ENCODE measurements at regions not wholly inside any gene's neighbourhood (a gene's known extent, or its start where the extent isn't known, plus 50 kb on each side); places are given as distances from the start of the nearest gene placed in this dataset.

DNA sequence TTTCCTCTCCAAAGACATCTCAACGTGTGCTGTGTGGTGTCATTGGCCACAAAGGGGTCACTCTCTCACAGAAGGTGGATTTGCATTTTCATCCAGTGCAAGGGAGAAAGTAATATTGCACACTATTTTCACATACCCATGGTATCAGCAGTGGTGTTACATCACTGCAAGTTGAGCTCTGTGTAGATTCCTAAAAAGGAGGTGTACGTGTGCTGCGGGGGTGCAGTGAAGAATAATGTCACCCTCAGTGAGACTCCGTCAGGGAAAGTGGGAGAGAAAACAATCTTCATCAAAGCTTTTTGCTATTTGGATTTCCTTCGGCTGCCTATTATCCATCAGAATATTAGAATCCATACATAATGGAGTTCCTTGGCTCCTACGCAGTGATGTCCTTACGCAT, 733.8 kb upstream of the FANCL start:
- Histone ChIP-seq H3K9me2 (ENCODE audit: low read depth, low read length) (no peaks in the 10 kb centered on the region), H2AFZ (ENCODE audit: low read length) (no peak overlapping the region), H3K36me3 (ENCODE audit: insufficient read depth, low read length) (no peaks in the 10 kb centered on the region), H4K20me1 (ENCODE audit: insufficient read depth, low read length) (no peaks in the 10 kb centered on the region), H3K79me2 (ENCODE audit: insufficient read depth, low read length) (no peaks in the 10 kb centered on the region), H3K27me3 (ENCODE audit: insufficient read depth, low read length) (no peaks in the 10 kb centered on the region), H3F3A (ENCODE audit: insufficient read depth, low read length) (no peaks in the 10 kb centered on the region), H3K4me1 (ENCODE audit: insufficient read depth, low read length, severe bottlenecking) (no peaks in the 10 kb centered on the region), H3K4me2 (ENCODE audit: low read length) (no peak overlapping the region), H3K9ac (ENCODE audit: low read length) (no peak overlapping the region), H3K4me3 (ENCODE audit: low read depth, low read length, poor library complexity, severe bottlenecking) (no peak overlapping the region), H3K27ac (ENCODE audit: low read depth, low read length, poor library complexity, severe bottlenecking) (no peak overlapping the region), H3K9me3 (ENCODE audit: low read length) (no peaks in the 10 kb centered on the region)
- TF ChIP-seq, protein P1, sequence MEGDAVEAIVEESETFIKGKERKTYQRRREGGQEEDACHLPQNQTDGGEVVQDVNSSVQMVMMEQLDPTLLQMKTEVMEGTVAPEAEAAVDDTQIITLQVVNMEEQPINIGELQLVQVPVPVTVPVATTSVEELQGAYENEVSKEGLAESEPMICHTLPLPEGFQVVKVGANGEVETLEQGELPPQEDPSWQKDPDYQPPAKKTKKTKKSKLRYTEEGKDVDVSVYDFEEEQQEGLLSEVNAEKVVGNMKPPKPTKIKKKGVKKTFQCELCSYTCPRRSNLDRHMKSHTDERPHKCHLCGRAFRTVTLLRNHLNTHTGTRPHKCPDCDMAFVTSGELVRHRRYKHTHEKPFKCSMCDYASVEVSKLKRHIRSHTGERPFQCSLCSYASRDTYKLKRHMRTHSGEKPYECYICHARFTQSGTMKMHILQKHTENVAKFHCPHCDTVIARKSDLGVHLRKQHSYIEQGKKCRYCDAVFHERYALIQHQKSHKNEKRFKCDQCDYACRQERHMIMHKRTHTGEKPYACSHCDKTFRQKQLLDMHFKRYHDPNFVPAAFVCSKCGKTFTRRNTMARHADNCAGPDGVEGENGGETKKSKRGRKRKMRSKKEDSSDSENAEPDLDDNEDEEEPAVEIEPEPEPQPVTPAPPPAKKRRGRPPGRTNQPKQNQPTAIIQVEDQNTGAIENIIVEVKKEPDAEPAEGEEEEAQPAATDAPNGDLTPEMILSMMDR (IDR thresholded peaks at IDR 0.05; ENCODE audit: low read length), result no peak
- no peak for TF ChIP-seq EZH2 (IDR thresholded peaks at IDR 0.05; ENCODE audit: borderline replicate concordance, low read length)

DNA sequence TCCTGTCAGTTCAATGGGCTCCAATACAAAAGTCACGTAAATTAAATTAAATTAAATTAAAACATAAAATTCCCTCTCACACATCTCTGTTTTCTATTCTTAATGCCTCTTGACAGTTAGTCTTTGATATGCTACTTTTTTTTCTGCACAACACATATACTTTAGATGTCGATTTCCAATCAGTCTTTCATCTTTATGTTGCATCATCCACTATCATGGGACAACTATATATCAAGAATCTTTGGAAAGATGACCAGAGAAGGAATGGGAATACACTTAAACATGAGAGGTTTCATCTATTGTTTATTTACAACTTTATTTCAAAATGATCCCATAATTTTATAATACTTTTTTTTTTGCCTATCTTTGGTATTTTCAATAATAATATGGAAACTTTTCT, 733.3 kb upstream of the FANCL start:
- no peak overlapping the region for H3K4me2 ChIP-seq (ENCODE audit: low read length)
- no peaks in the 10 kb centered on the region for H3K9me2 ChIP-seq (ENCODE audit: low read depth, low read length)
- H3K79me2 ChIP-seq (ENCODE audit: insufficient read depth, low read length), result no peaks in the 10 kb centered on the region
- H3F3A ChIP-seq (ENCODE audit: insufficient read depth, low read length), result no peaks in the 10 kb centered on the region
- TF ChIP-seq, protein P1 (IDR thresholded peaks at IDR 0.05; ENCODE audit: low read length), result no peak
- TF ChIP-seq EZH2 (IDR thresholded peaks at IDR 0.05; ENCODE audit: borderline replicate concordance, low read length), result no peak
- H3K4me3 ChIP-seq (ENCODE audit: low read depth, low read length, poor library complexity, severe bottlenecking), result no peak overlapping the region
- H3K9ac ChIP-seq (ENCODE audit: low read length), result no peak overlapping the region
- no peak overlapping the region for H2AFZ ChIP-seq (ENCODE audit: low read length)
- no peaks in the 10 kb centered on the region for H3K36me3 ChIP-seq (ENCODE audit: insufficient read depth, low read length)
- H3K27ac ChIP-seq (ENCODE audit: low read depth, low read length, poor library complexity, severe bottlenecking), result no peak overlapping the region
- no peaks in the 10 kb centered on the region for H3K27me3 ChIP-seq (ENCODE audit: insufficient read depth, low read length)
- no peaks in the 10 kb centered on the region for H3K9me3 ChIP-seq (ENCODE audit: low read length)
- no peaks in the 10 kb centered on the region for H3K4me1 ChIP-seq (ENCODE audit: insufficient read depth, low read length, severe bottlenecking)
- no peaks in the 10 kb centered on the region for H4K20me1 ChIP-seq (ENCODE audit: insufficient read depth, low read length)

DNA sequence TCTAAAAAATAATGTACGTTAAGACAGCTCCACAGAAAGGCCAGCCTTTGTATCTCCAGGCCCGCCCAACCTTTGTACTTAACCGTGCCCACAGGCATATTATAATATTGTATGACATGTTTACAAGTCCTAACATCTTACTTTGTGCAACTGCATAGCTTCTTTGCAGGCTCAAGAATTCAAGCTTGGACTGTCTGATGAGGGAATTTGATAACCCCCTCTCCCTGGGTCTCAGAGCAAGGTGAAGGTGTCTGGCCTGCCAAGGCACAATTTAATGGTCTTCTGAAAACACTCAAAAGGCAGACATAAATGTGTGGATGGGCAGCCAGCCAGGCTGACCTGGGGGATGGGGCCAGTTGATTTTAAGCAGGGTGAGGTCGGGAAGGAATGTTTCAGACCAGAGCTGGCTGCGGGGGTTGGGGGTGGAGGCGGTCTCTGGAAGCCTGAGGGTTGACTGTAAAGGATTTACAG, 732.7 kb upstream of the FANCL start:
- H2AFZ ChIP-seq (ENCODE audit: low read length), result no peak overlapping the region
- H3K27ac ChIP-seq (ENCODE audit: low read depth, low read length, poor library complexity, severe bottlenecking), result no peak overlapping the region

More for the DNA sequence above, 732.7 kb upstream of the FANCL start:
- Histone ChIP-seq H3K36me3 (ENCODE audit: insufficient read depth, low read length) (no peaks in the 10 kb centered on the region), H3K4me1 (ENCODE audit: insufficient read depth, low read length, severe bottlenecking) (no peaks in the 10 kb centered on the region), H3K4me3 (ENCODE audit: low read depth, low read length, poor library complexity, severe bottlenecking) (no peak overlapping the region), H3K9me3 (ENCODE audit: low read length) (no peaks in the 10 kb centered on the region), H3F3A (ENCODE audit: insufficient read depth, low read length) (no peaks in the 10 kb centered on the region), H3K9me2 (ENCODE audit: low read depth, low read length) (no peaks in the 10 kb centered on the region), H4K20me1 (ENCODE audit: insufficient read depth, low read length) (no peaks in the 10 kb centered on the region), H3K9ac (ENCODE audit: low read length) (no peak overlapping the region), H3K27me3 (ENCODE audit: insufficient read depth, low read length) (no peaks in the 10 kb centered on the region), H3K4me2 (ENCODE audit: low read length) (no peak overlapping the region), H3K79me2 (ENCODE audit: insufficient read depth, low read length) (no peaks in the 10 kb centered on the region)
- TF ChIP-seq, protein P1 (IDR thresholded peaks at IDR 0.05; ENCODE audit: low read length), result no peak
- no peak for TF ChIP-seq EZH2 (IDR thresholded peaks at IDR 0.05; ENCODE audit: borderline replicate concordance, low read length)

All from OCI-LY1 (cell line).